IMR-90 (cell line): ENCODE measurements at regions not wholly inside any gene's neighbourhood (a gene's known extent, or its start where the extent isn't known, plus 50 kb on each side); places are given as distances from the start of the nearest gene placed in this dataset.

Source experiments
- ATAC-seq: fragments of 200-7000 bp; cut with Tn5 transposase; 2 replicates; pipeline ENCODE4 v1.9.1; 2020; ENCODE audit warnings: low read depth, mild to moderate bottlenecking, moderate library complexity
- BruUV-seq: library from RNA; stranded (reverse); fragments of 400-500 nt; replicated peaks from 2 replicates; lab custom pipeline; 2021; lab: Mats Ljungman, UMichigan
- CTCF ChIA-PET: fragments of 300-600 bp; formaldehyde crosslinking; extraction: SDS; loops from one replicate; lab custom pipeline; 2021; ENCODE audit warnings: antibody characterized with exemption; lab: Yijun Ruan, JAX
- POLR2A ChIA-PET: fragments of 300-600 bp; sonication (Branson Sonifier 250); formaldehyde crosslinking; loops from one replicate; lab custom pipeline; 2022; ENCODE audit warnings: antibody characterized with exemption; ENCODE audit not compliant: unreplicated experiment; lab: Charles Lee
- DNase-seq: peaks from one replicate; pipeline ENCODE4 v3.0.0; 2013
- H2AFZ ChIP-seq: replicated peaks from 2 replicates; pipeline ENCODE3; 2013; ENCODE audit warnings: low read length, mild to moderate bottlenecking; ENCODE audit not compliant: poor library complexity
- H2AK5ac ChIP-seq: 2 replicates; pipeline ENCODE4 v1.6.1; 2013; ENCODE audit warnings: low read depth, low read length, inconsistent platforms
- H2AK9ac ChIP-seq: replicated peaks from 2 replicates; pipeline ENCODE3; 2013; ENCODE audit warnings: mild to moderate bottlenecking, low read depth, low read length, moderate library complexity; ENCODE audit not compliant: poor library complexity
- H2BK120ac ChIP-seq: 2 replicates; pipeline ENCODE4 v1.6.1; 2013; ENCODE audit warnings: low read depth, low read length, inconsistent platforms
- H2BK15ac ChIP-seq: 3 replicates; pipeline ENCODE4 v1.6.1; 2013; ENCODE audit warnings: low read depth, low read length, inconsistent platforms
- H2BK20ac ChIP-seq: 2 replicates; pipeline ENCODE4 v1.6.1; 2013; ENCODE audit warnings: low read depth, mild to moderate bottlenecking, inconsistent platforms, low read length, moderate library complexity
- H2BK5ac ChIP-seq: 2 replicates; pipeline ENCODE4 v1.6.1; 2013; ENCODE audit warnings: mild to moderate bottlenecking, low read depth, low read length, inconsistent platforms; ENCODE audit not compliant: poor library complexity, severe bottlenecking
- H3K14ac ChIP-seq: replicated peaks from 2 replicates; pipeline ENCODE4 v1.6.1; 2013; ENCODE audit warnings: low read depth, low read length, inconsistent platforms
- H3K18ac ChIP-seq: 2 replicates; pipeline ENCODE4 v1.6.1; 2013; ENCODE audit warnings: low read depth, low read length, control low read depth
- H3K23ac ChIP-seq: 2 replicates; pipeline ENCODE4 v1.6.1; 2013; ENCODE audit warnings: low read depth, low read length, inconsistent platforms
- H3K27ac ChIP-seq: 2 replicates; pipeline ENCODE4 v1.5.1; 2013; ENCODE audit warnings: mild to moderate bottlenecking, control low read depth, low read length; ENCODE audit not compliant: insufficient read depth
- H3K27me3 ChIP-seq: 2 replicates; pipeline ENCODE4 v1.6.1; 2013; ENCODE audit warnings: low read length; ENCODE audit not compliant: control insufficient read depth, insufficient read depth
- H3K36me3 ChIP-seq: 2 replicates; pipeline ENCODE4 v1.6.1; 2013; ENCODE audit warnings: low read length, mixed read lengths; ENCODE audit not compliant: control insufficient read depth, insufficient read depth
- H3K4ac ChIP-seq: 2 replicates; pipeline ENCODE4 v1.6.1; 2013; ENCODE audit warnings: low read depth, low read length, inconsistent platforms
- H3K4me1 ChIP-seq: 2 replicates; pipeline ENCODE4 v1.6.1; 2013; ENCODE audit warnings: low read length, mixed read lengths; ENCODE audit not compliant: control insufficient read depth, insufficient read depth
- H3K4me2 ChIP-seq: 2 replicates; pipeline ENCODE4 v1.6.1; 2013; ENCODE audit warnings: low read depth, mild to moderate bottlenecking, control low read depth, low read length, moderate library complexity
- H3K4me3 ChIP-seq: 2 replicates; pipeline ENCODE4 v1.5.1; 2013; ENCODE audit warnings: low read depth, mild to moderate bottlenecking, control low read depth, low read length, moderate library complexity; ENCODE audit not compliant: insufficient read depth
- H3K56ac ChIP-seq: 2 replicates; pipeline ENCODE4 v1.6.1; 2013; ENCODE audit warnings: low read length, inconsistent platforms; ENCODE audit not compliant: insufficient read depth; ENCODE audit errors: extremely low read depth
- H3K79me1 ChIP-seq, 2 experiments: 2 replicates each; pipeline ENCODE4 v1.6.1; 2013; ENCODE audit warnings: low read length in 2 of 2, inconsistent platforms in 1 of 2, low read depth in 1 of 2
- H3K9ac ChIP-seq: 2 replicates; pipeline ENCODE4 v1.6.1; 2013; ENCODE audit warnings: low read depth, low read length, control low read depth
- H3K9me1 ChIP-seq: 2 replicates; pipeline ENCODE4 v1.6.1; 2013; ENCODE audit warnings: low read length, inconsistent platforms; ENCODE audit not compliant: insufficient read depth
- H3K9me3 ChIP-seq: 2 replicates; pipeline ENCODE4 v1.6.1; 2013; ENCODE audit warnings: low read length; ENCODE audit not compliant: control insufficient read depth, insufficient read depth
- H4K20me1 ChIP-seq: 2 replicates; pipeline ENCODE4 v1.6.1; 2013; ENCODE audit warnings: low read length, inconsistent platforms; ENCODE audit not compliant: insufficient read depth
- H4K5ac ChIP-seq: 2 replicates; pipeline ENCODE4 v1.6.1; 2013; ENCODE audit warnings: mild to moderate bottlenecking, low read depth, low read length, control low read depth
- H4K8ac ChIP-seq, 2 experiments: 2 replicates each; pipeline ENCODE4 v1.6.1; 2013; ENCODE audit warnings: low read depth in 2 of 2, low read length in 2 of 2, control low read depth in 1 of 2, inconsistent platforms in 1 of 2
- H4K91ac ChIP-seq: 2 replicates; pipeline ENCODE4 v1.6.1; 2013; ENCODE audit warnings: low read depth, low read length, inconsistent platforms; ENCODE audit not compliant: insufficient read depth
- CEBPB ChIP-seq: IDR thresholded peaks from 2 replicates; pipeline ENCODE4 v1.6.1; 2012; ENCODE audit warnings: low read depth, low read length, improper control_type of control experiment
- CTCF ChIP-seq: conservative IDR thresholded peaks from 2 replicates; pipeline ENCODE4 v1.5.1; 2012; ENCODE audit warnings: mild to moderate bottlenecking, low read depth, low read length, improper control_type of control experiment
- MAFK ChIP-seq: IDR thresholded peaks from 2 replicates; pipeline ENCODE4 v1.6.1; 2012; ENCODE audit warnings: low read depth, low read length, improper control_type of control experiment
- MAZ ChIP-seq: IDR thresholded peaks from 2 replicates; pipeline ENCODE4 v1.6.1; 2012; ENCODE audit warnings: low read depth, mild to moderate bottlenecking, low read length, improper control_type of control experiment, moderate library complexity, borderline replicate concordance
- NFE2L2 ChIP-seq: fragments of 150-350 bp; IDR thresholded peaks from 2 replicates; pipeline ENCODE4 v1.6.1; 2016; ENCODE audit warnings: low read depth, mild to moderate bottlenecking, low read length
- POLR2A ChIP-seq: IDR thresholded peaks from 2 replicates; pipeline ENCODE4 v1.6.1; 2012; ENCODE audit warnings: mild to moderate bottlenecking, low read depth, low read length
- RAD21 ChIP-seq: IDR thresholded peaks from 2 replicates; pipeline ENCODE4 v1.6.1; 2012; ENCODE audit warnings: low read length, improper control_type of control experiment
- RCOR1 ChIP-seq: IDR thresholded peaks from 2 replicates; pipeline ENCODE4 v1.6.1; 2012; ENCODE audit warnings: mild to moderate bottlenecking, low read length, improper control_type of control experiment; ENCODE audit not compliant: insufficient replicate concordance
- RFX5 ChIP-seq: IDR thresholded peaks from 2 replicates; pipeline ENCODE4 v1.8.0; 2012; ENCODE audit warnings: low read depth, mild to moderate bottlenecking, low read length, moderate library complexity
- USF2 ChIP-seq: fragments of 150-350 bp; IDR thresholded peaks from 2 replicates; pipeline ENCODE4 v1.6.1; 2017; ENCODE audit warnings: mild to moderate bottlenecking, antibody characterized with exemption, low read length, low read depth
- WGBS, 2 experiments: methylation state at CpG; one replicate each; pipeline versions ENCODE4 v1.1.5 to v1.1.7; 2013; ENCODE audit warnings: missing lambda C conversion rate in 2 of 2; ENCODE audit not compliant: insufficient read length in 1 of 2; ENCODE audit errors: extremely low coverage in 2 of 2; 5-methylcytosine and 5-hydroxymethylcytosine counted together
- dilution Hi-C: fragments of 300-500 bp; cut with HindIII; formaldehyde crosslinking; loops from one replicate; pipeline ENCODE4 v1.14.3; 2018; ENCODE audit warnings: low sequenced_read_pairs; ENCODE audit not compliant: unreplicated experiment
- in situ Hi-C: fragments of 300-500 bp; cut with MboI; formaldehyde crosslinking; loops from 3 replicates; pipeline ENCODE4 v1.14.3; 2019; ENCODE audit warnings: low sequenced_read_pairs, inconsistent platforms, mixed read lengths
- intact Hi-C: fragments of 100-400 bp; cut with micrococcal nuclease; formaldehyde crosslinking; loops from 2 replicates; pipeline ENCODE4 v1.10.0; 2022

GRCh38 chr15:67915461-67916374, 75.9 kb upstream of the RNU6-1 start:
- CTCF ChIA-PET: no interaction called here
- intact Hi-C loops: no loop called here
- ATAC-seq: peak; percentile 70
- H4K20me1 ChIP-seq: no peaks in the 10 kb centered on the region
- H3K27ac ChIP-seq: peak overlapping the region; percentile 40; the same call in 1 of the 2 replicates
- H3K18ac ChIP-seq: peak overlapping the region; percentile 0; the same call in 1 of the 2 replicates
- H3K9me3 ChIP-seq: peaks cover 3% of the 10 kb centered on the region
- H2BK15ac ChIP-seq: peak overlapping the region; percentile 7; the same call in 2 of the 3 replicates
- in situ Hi-C loops: no loop called here
- H3K27me3 ChIP-seq: no peaks in the 10 kb centered on the region
- H2BK5ac ChIP-seq: no peak overlapping the region
- no TSS peak for BruUV-seq
- H3K4me2 ChIP-seq: peak overlapping the region; percentile 58
- peak overlapping the region; percentile 22; the same call in 1 of the 2 replicates for H4K91ac ChIP-seq
- no peaks in the 10 kb centered on the region for H3K36me3 ChIP-seq
- dilution Hi-C loops: no loop called here
- no peak overlapping the region for H2AK9ac ChIP-seq
- peak overlapping the region; percentile 13; the same call in 1 of the 2 replicates for H3K56ac ChIP-seq
- H2AK5ac ChIP-seq: no peak overlapping the region
- H3K4me3 ChIP-seq: no peak overlapping the region
- H3K9me1 ChIP-seq: no peaks in the 10 kb centered on the region; the same call in 1 of the 2 replicates
- DNase-seq: no peak
- peak overlapping the region; percentile 80; the same call in 1 of the 2 replicates for H3K14ac ChIP-seq
- H4K5ac ChIP-seq: peak overlapping the region; percentile 1; the same call in 1 of the 2 replicates
- peaks cover 19% of the 10 kb centered on the region for H3K4me1 ChIP-seq
- H3K4ac ChIP-seq: peak overlapping the region; percentile 8
- POLR2A ChIA-PET: interaction anchor here (0.7 kb wide), 1 partner anchor 12 kb away, joined by 3 read pairs; no protein-coding TSS in a partner anchor
- H4K8ac ChIP-seq: peak overlapping the region; percentile 18 to 75; a peak in 3 of 4 replicates
- TF ChIP-seq NFE2L2 (no peak), RCOR1 (no peak), CEBPB (no peak), MAFK (no peak), MAZ (no peak), RFX5 (no peak), CTCF (no peak), USF2 (no peak), POLR2A (no peak), RAD21 (no peak)
- 0 out of 2 replicates have a peak overlapping the region, but pooled peaks have one; percentile 1 for H2BK20ac ChIP-seq
- no peak overlapping the region for H3K9ac ChIP-seq
- peak overlapping the region; percentile 75 for H2AFZ ChIP-seq
- peak overlapping the region; percentile 68; the same call in 1 of the 2 replicates for H3K23ac ChIP-seq
- WGBS, 2 experiments: 17% methylated on average over 2 of the region's 7 CpGs; no CpG with 5 or more reads in 1 of the 2 experiments
- H3K79me1 ChIP-seq: no peaks in the 10 kb centered on the region
- peak overlapping the region; percentile 71 for H2BK120ac ChIP-seq
